ENCODE measurements at regions not wholly inside any gene's neighbourhood (a gene's known extent, or its start where the extent isn't known, plus 50 kb on each side); places are given as distances from the start of the nearest gene placed in this dataset.

GRCh38 chr4:1488831-1489638, 82.8 kb upstream of the NKX1-1 start:
- TF ChIP-seq CTCF (IDR thresholded peaks at IDR 0.05) (no peak), EP300 (IDR thresholded peaks at IDR 0.05) (no peak), RFX5 (IDR thresholded peaks at IDR 0.05) (no peak), MAX (IDR thresholded peaks at IDR 0.05) (no peak), USF2 (IDR thresholded peaks at IDR 0.05) (no peak), ELK1 (IDR thresholded peaks at IDR 0.05; ENCODE audit: low read depth, low read length) (no peak), MAFK (IDR thresholded peaks at IDR 0.05; ENCODE audit: partially characterized antibody) (no peak), CBX2 (IDR thresholded peaks at IDR 0.05; ENCODE audit: borderline replicate concordance, low read depth) (no peak), POLR2A (IDR thresholded peaks at IDR 0.05; ENCODE audit: low read length) (no peak)
- TF ChIP-seq, protein P1, sequence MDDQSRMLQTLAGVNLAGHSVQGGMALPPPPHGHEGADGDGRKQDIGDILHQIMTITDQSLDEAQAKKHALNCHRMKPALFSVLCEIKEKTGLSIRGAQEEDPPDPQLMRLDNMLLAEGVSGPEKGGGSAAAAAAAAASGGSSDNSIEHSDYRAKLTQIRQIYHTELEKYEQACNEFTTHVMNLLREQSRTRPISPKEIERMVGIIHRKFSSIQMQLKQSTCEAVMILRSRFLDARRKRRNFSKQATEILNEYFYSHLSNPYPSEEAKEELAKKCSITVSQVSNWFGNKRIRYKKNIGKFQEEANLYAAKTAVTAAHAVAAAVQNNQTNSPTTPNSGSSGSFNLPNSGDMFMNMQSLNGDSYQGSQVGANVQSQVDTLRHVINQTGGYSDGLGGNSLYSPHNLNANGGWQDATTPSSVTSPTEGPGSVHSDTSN (IDR thresholded peaks at IDR 0.05), result no peak

All from A549 (cell line).